ENCODE measurements at regions not wholly inside any gene's neighbourhood (a gene's known extent, or its start where the extent isn't known, plus 50 kb on each side); places are given as distances from the start of the nearest gene placed in this dataset.

- H3K4me1 ChIP-seq = no peaks in the 10 kb centered on the region
- 77 to 93% methylated on average over 3 of the region's 3 CpGs for WGBS, 2 donors
- DNase-seq = no peak
- no peaks in the 10 kb centered on the region for H3K27me3 ChIP-seq
- no peak overlapping the region for H3K27ac ChIP-seq
- H3K9me3 ChIP-seq = peaks cover 0 to 3% (median 0%) of the 10 kb centered on the region in 4 donors
- no peak overlapping the region for H3K4me3 ChIP-seq
- TF ChIP-seq POLR2AphosphoS5 (IDR thresholded peaks at IDR 0.05) (no peak), EP300 (IDR thresholded peaks at IDR 0.05) (no peak), POLR2A (IDR thresholded peaks at IDR 0.05) (no peak)
- TF ChIP-seq, protein P1, sequence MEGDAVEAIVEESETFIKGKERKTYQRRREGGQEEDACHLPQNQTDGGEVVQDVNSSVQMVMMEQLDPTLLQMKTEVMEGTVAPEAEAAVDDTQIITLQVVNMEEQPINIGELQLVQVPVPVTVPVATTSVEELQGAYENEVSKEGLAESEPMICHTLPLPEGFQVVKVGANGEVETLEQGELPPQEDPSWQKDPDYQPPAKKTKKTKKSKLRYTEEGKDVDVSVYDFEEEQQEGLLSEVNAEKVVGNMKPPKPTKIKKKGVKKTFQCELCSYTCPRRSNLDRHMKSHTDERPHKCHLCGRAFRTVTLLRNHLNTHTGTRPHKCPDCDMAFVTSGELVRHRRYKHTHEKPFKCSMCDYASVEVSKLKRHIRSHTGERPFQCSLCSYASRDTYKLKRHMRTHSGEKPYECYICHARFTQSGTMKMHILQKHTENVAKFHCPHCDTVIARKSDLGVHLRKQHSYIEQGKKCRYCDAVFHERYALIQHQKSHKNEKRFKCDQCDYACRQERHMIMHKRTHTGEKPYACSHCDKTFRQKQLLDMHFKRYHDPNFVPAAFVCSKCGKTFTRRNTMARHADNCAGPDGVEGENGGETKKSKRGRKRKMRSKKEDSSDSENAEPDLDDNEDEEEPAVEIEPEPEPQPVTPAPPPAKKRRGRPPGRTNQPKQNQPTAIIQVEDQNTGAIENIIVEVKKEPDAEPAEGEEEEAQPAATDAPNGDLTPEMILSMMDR (IDR thresholded peaks at IDR 0.05) = no peak
- H3K36me3 ChIP-seq = no peaks in the 10 kb centered on the region
- intact Hi-C loops (cut with DNase I) = no loop called here
Observed at GRCh38 chr5:89097103-89097502, 214.1 kb upstream of the MEF2C start.

GRCh38 chr5:89095341-89095740 is 212.4 kb upstream of the MEF2C start:
- Histone ChIP-seq H3K27ac (no peak overlapping the region), H3K36me3 (no peaks in the 10 kb centered on the region), H3K27me3 (no peaks in the 10 kb centered on the region), H3K9me3 (peaks cover 0 to 3% (median 0%) of the 10 kb centered on the region in 4 donors), H3K4me3 (no peak overlapping the region), H3K4me1 (no peaks in the 10 kb centered on the region)
- no peak for DNase-seq
- intact Hi-C loops (cut with DNase I) = no loop called here
- WGBS, 2 donors = 94 to 98% methylated on average over 2 of the region's 2 CpGs
- TF ChIP-seq EP300 (IDR thresholded peaks at IDR 0.05) (no peak), POLR2AphosphoS5 (IDR thresholded peaks at IDR 0.05) (no peak), POLR2A (IDR thresholded peaks at IDR 0.05) (no peak)

- H3K36me3 ChIP-seq = no peaks in the 10 kb centered on the region
- H3K27ac ChIP-seq = no peak overlapping the region
- no peak for TF ChIP-seq EP300 (IDR thresholded peaks at IDR 0.05)
- TF ChIP-seq POLR2A (IDR thresholded peaks at IDR 0.05) = no peak
- TF ChIP-seq, protein P1 (IDR thresholded peaks at IDR 0.05) = no peak
- no peak for TF ChIP-seq POLR2AphosphoS5 (IDR thresholded peaks at IDR 0.05)
- H3K27me3 ChIP-seq = no peaks in the 10 kb centered on the region
- 93 to 98% methylated on average over 1 of the region's 1 CpG for WGBS, 2 donors
- no peak overlapping the region for H3K4me3 ChIP-seq
- H3K4me1 ChIP-seq = no peaks in the 10 kb centered on the region
- no peaks in the 10 kb centered on the region for H3K9me3 ChIP-seq
- no peak for DNase-seq
- intact Hi-C loops (cut with DNase I) = no loop called here
Observed at GRCh38 chr5:89090037-89090436, 207.1 kb upstream of the MEF2C start.

DNA sequence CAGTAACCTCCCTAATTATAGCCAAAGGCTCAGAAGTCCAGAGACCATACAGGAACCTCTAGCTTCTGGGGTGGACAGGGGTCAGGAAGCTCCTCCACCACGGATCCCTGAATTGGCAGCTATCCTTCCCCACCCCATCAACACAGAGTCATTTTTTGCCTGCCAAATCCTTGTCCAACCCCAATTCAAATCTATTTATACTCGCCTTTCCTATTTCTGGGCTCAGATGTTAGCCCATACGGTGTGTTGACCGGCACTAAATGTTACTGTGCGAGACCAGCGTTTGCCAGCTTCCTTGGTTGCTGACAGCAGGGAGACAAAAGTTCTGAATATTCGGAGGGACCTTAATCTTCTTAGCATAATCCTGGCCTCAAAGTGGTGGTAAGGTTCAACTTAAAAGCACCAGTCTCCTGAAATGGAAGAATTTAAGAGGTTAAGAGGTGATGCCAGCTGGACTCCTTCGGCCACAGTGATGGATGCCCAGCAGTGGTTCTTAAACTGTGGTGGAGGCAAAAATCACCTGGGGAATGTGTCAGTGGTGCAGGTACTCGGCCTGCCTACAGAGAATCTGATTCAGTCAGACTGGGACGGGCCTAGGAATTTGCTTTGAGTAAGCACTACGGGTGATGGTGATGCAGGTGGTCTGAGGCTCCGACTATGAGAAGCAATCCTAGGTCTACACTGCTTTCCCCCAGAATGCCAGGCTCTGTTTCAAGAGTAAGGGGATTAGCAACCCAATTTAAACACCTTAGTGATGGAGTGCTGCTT is 204.8 kb upstream of the MEF2C start:
- 86 to 87% methylated on average over 12 of the region's 12 CpGs for WGBS, 2 donors
- Histone ChIP-seq H3K4me1 (no peaks in the 10 kb centered on the region), H3K27me3 (no peaks in the 10 kb centered on the region), H3K27ac (no peak overlapping the region), H3K9me3 (no peaks in the 10 kb centered on the region), H3K4me3 (no peak overlapping the region), H3K36me3 (no peaks in the 10 kb centered on the region)
- no peak for DNase-seq
- TF ChIP-seq, protein P1 (IDR thresholded peaks at IDR 0.05) = no peak
- no peak for TF ChIP-seq EP300 (IDR thresholded peaks at IDR 0.05)
- TF ChIP-seq POLR2A (IDR thresholded peaks at IDR 0.05) = no peak
- TF ChIP-seq POLR2AphosphoS5 (IDR thresholded peaks at IDR 0.05) = no peak
- intact Hi-C loops (cut with DNase I) = no loop called here

DNA sequence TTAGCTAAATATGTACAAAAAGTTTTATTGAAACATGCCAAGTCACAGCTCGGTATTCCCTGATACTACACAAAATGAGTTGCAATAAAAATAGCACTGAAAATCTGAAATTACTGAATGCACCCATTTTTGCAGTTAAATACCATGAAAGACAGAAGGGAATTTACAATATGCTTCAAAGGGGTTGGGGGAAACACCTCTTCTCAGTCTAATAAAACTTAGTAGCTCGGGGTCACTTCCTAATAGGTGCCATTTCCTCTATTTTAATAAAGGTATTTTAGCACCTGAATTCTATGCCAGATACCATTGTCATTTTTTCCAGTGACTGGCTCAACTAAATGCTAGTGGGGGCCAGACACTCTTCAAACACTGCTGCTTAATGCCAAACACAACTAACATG is 204.1 kb upstream of the MEF2C start:
- no peak overlapping the region for H3K27ac ChIP-seq
- H3K27me3 ChIP-seq = no peaks in the 10 kb centered on the region
- no peak overlapping the region for H3K4me3 ChIP-seq
- DNase-seq = no peak
- H3K36me3 ChIP-seq = no peaks in the 10 kb centered on the region
- intact Hi-C loops (cut with DNase I) = no loop called here
- no peaks in the 10 kb centered on the region for H3K4me1 ChIP-seq
- WGBS, 2 donors = 75 to 87% methylated on average over 2 of the region's 2 CpGs
- TF ChIP-seq, protein P1 (IDR thresholded peaks at IDR 0.05) = no peak
- TF ChIP-seq POLR2AphosphoS5 (IDR thresholded peaks at IDR 0.05) = no peak
- TF ChIP-seq POLR2A (IDR thresholded peaks at IDR 0.05) = no peak
- TF ChIP-seq EP300 (IDR thresholded peaks at IDR 0.05) = no peak
- no peaks in the 10 kb centered on the region for H3K9me3 ChIP-seq
